HepG2 (cell line): ENCODE measurements at regions not wholly inside any gene's neighbourhood (a gene's known extent, or its start where the extent isn't known, plus 50 kb on each side); places are given as distances from the start of the nearest gene placed in this dataset.

ENCODE experiments used
- ATAC-seq: fragments of 200-7000 bp; cut with Tn5 transposase; 3 replicates; pipeline ENCODE4 v1.9.1; 2020; ENCODE audit warnings: mild to moderate bottlenecking, moderate library complexity
- BruUV-seq: library from RNA; stranded (reverse); fragments of 400-500 nt; replicated peaks from 2 replicates; lab custom pipeline; 2021; lab: Mats Ljungman, UMichigan
- CTCF ChIA-PET: fragments of 300-600 bp; formaldehyde crosslinking; extraction: SDS; loops from one replicate; lab custom pipeline; 2021; ENCODE audit warnings: low total read pairs, inconsistent platforms, low intra/inter-chr PET ratio; lab: Yijun Ruan, JAX
- POLR2A ChIA-PET: fragments of 350-600 bp; sonication (Branson Sonifier 250); formaldehyde crosslinking; loops from one replicate; lab custom pipeline; 2020; ENCODE audit warnings: antibody characterized with exemption, inconsistent platforms; lab: Yijun Ruan, JAX
- DNase-seq: peaks from one replicate; pipeline ENCODE4 v3.0.0-alpha.2; 2015; ENCODE audit warnings: low spot score
- FAIRE-seq: peaks from 3 replicates; lab custom pipeline; 2011; peaks lifted over from hg19 to GRCh38; lab: Jason Lieb, UNC
- H2AFZ ChIP-seq: one replicate; pipeline ENCODE4 v1.6.1; 2011; ENCODE audit warnings: low read length, inconsistent platforms
- H3K27ac ChIP-seq: fragments of 300-600 bp; 3 replicates; pipeline ENCODE4 v1.8.0; 2011; ENCODE audit warnings: mixed run types, mild to moderate bottlenecking, mixed read lengths, low read length, inconsistent platforms; ENCODE audit not compliant: insufficient read depth; ENCODE audit errors: extremely low read length
- H3K27me3 ChIP-seq, 2 experiments: fragments of 200-600 bp in 1 of 2; 2 replicates in 1 of 2; 3 replicates in 1 of 2; pipeline versions ENCODE4 v1.6.0 to v1.8.0; 2011; ENCODE audit warnings: low read length in 2 of 2, mild to moderate bottlenecking in 2 of 2, moderate library complexity in 2 of 2, inconsistent platforms in 1 of 2; ENCODE audit not compliant: insufficient read depth in 2 of 2, control insufficient read depth in 1 of 2
- H3K36me3 ChIP-seq, 2 experiments: fragments of 200-600 bp in 1 of 2; replicated peaks in 1 of 2; 2 replicates in 1 of 2; 3 replicates in 1 of 2; pipeline versions ENCODE4 v1.5.1 to v1.8.0; 2011; ENCODE audit warnings: low read length in 2 of 2, inconsistent platforms in 1 of 2; ENCODE audit not compliant: insufficient read depth in 2 of 2, control insufficient read depth in 1 of 2
- H3K4me1 ChIP-seq: 2 replicates; pipeline ENCODE4 v1.5.1; 2012; ENCODE audit warnings: low read length, inconsistent platforms; ENCODE audit not compliant: insufficient read depth
- H3K4me2 ChIP-seq: 2 replicates; pipeline ENCODE4 v1.6.0; 2011; ENCODE audit warnings: low read depth, low read length, inconsistent platforms
- H3K4me3 ChIP-seq, 3 experiments: fragments of 200-600 bp in 1 of 3; sonication (generic), shearing (Covaris generic) in 1 of 3; replicated peaks in 1 of 3; 2 replicates each; pipeline ENCODE4 v1.5.1; 2011 to 2016; ENCODE audit warnings: low read length in 3 of 3, inconsistent platforms in 2 of 3, low read depth in 2 of 3, mild to moderate bottlenecking in 2 of 3, control low read depth in 1 of 3, mixed read lengths in 1 of 3; ENCODE audit not compliant: insufficient read depth in 1 of 3
- H3K79me2 ChIP-seq: one replicate; pipeline ENCODE4 v1.6.1; 2011; ENCODE audit warnings: low read length, inconsistent platforms; ENCODE audit not compliant: insufficient read depth
- H3K9ac ChIP-seq: 2 replicates; pipeline ENCODE4 v1.6.0; 2011; ENCODE audit warnings: mild to moderate bottlenecking, low read depth, low read length, inconsistent platforms; ENCODE audit not compliant: insufficient read depth
- H3K9me3 ChIP-seq: 2 replicates; pipeline ENCODE4 v1.5.1; 2012; ENCODE audit warnings: mild to moderate bottlenecking, low read length
- H4K20me1 ChIP-seq: 2 replicates; pipeline ENCODE4 v1.6.0; 2011; ENCODE audit warnings: inconsistent platforms, mild to moderate bottlenecking, low read length, moderate library complexity; ENCODE audit not compliant: insufficient read depth
- ATF7 ChIP-seq, 2 experiments: fragments of 450-650 bp in 1 of 2; sonication (generic) in 1 of 2; formaldehyde crosslinking in 1 of 2; IDR thresholded peaks; 2 replicates each; pipeline versions ENCODE4 v1.4.0 to v1.6.1; 2016 to 2020; ENCODE audit warnings: antibody characterized with exemption in 1 of 2, mild to moderate bottlenecking in 1 of 2, missing genetic modification reagents in 1 of 2
- CREB1 ChIP-seq, 2 experiments: fragments of 450-650 bp in 1 of 2; IDR thresholded peaks; 2 replicates each; pipeline ENCODE4 v1.6.1; 2016 to 2017; ENCODE audit warnings: control low read depth in 1 of 2, mild to moderate bottlenecking in 1 of 2, missing compliant biosample characterization in 1 of 2, missing genetic modification characterization in 1 of 2
- MIER2 ChIP-seq: IDR thresholded peaks from 2 replicates; pipeline ENCODE4 v1.6.1; 2016; ENCODE audit warnings: missing biosample characterization, missing genetic modification reagents
- PAWR ChIP-seq: sonication (generic); formaldehyde crosslinking; IDR thresholded peaks from 2 replicates; pipeline ENCODE4 v1.4.0; 2020; ENCODE audit warnings: missing genetic modification reagents, mild to moderate bottlenecking, borderline replicate concordance
- ZBTB40 ChIP-seq, 2 experiments: fragments of 450-650 bp in 1 of 2; sonication (generic) in 1 of 2; formaldehyde crosslinking in 1 of 2; IDR thresholded peaks; 2 replicates each; pipeline versions ENCODE4 v1.6.1 to v1.8.0; 2016 to 2022; ENCODE audit warnings: antibody characterized with exemption in 1 of 2, mild to moderate bottlenecking in 1 of 2, missing genetic modification reagents in 1 of 2
- WGBS: methylation state at CpG from one replicate; pipeline ENCODE4 v1.1.6; 2017; ENCODE audit warnings: low lambda C conversion rate; 5-methylcytosine and 5-hydroxymethylcytosine counted together
- in situ Hi-C: cut with HindIII; loops from 2 replicates; pipeline ENCODE4 v1.10.0; 2017; ENCODE audit warnings: low pct_unique_long_range_greater_than_20kb; ENCODE audit not compliant: extremely low pct_ligation_motif_present
- intact Hi-C: fragments of 100-400 bp; cut with micrococcal nuclease; formaldehyde crosslinking; loops from one replicate; pipeline ENCODE4 v1.10.0; 2022; ENCODE audit not compliant: unreplicated experiment
- TF ChIP-seq, protein P1 (sequence below): sonication (generic); formaldehyde crosslinking; IDR thresholded peaks from 2 replicates; pipeline ENCODE4 v1.5.1; 2020; ENCODE audit warnings: missing genetic modification reagents, mild to moderate bottlenecking, borderline replicate concordance

DNA sequence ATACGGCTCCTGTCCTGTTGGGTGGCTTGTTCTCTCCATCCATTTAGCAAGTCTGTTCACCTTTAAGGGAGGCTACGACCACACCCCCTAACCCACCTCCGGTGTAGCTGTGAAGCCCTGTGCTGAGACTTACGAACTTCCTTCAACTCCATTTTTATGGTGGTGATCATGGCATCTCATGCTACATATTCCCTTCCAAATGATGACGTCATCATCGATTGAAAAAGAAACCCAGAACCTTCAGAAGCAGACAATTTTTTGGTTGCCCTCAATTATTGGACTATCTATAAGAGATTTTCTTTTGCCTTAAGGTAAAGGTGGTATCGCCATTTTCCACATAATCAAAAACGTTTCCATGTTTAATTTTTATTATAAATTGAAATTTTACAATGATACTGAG is 389.0 kb downstream of the CBLN4 start:
- Histone ChIP-seq H2AFZ (no peak overlapping the region), H3K4me3 (no peak overlapping the region), H3K79me2 (no peaks in the 10 kb centered on the region), H3K36me3 (no peaks in the 10 kb centered on the region), H3K9ac (no peak overlapping the region), H3K9me3 (peaks cover 96% of the 10 kb centered on the region), H3K4me2 (no peak overlapping the region), H3K4me1 (no peaks in the 10 kb centered on the region), H4K20me1 (no peaks in the 10 kb centered on the region), H3K27ac (no peak overlapping the region), H3K27me3 (no peaks in the 10 kb centered on the region)
- FAIRE-seq, result no peak
- WGBS, result 12% methylated on average over 8 of the region's 8 CpGs
- ChIA-PET CTCF (no interaction called here), POLR2A (no interaction called here)
- peak; percentile 100 for TF ChIP-seq ATF7 (IDR thresholded peaks at IDR 0.05)
- no peak for TF ChIP-seq ATF7 (CRISPR knock-in tag; IDR thresholded peaks at IDR 0.05)
- no peak for TF ChIP-seq MIER2 (CRISPR knock-in tag)
- TF ChIP-seq PAWR (CRISPR knock-in tag), result no peak
- peak; percentile 99 for TF ChIP-seq CREB1 (IDR thresholded peaks at IDR 0.05)
- TF ChIP-seq CREB1 (CRISPR knock-in tag; IDR thresholded peaks at IDR 0.05), result no peak
- in situ Hi-C loops, result no loop called here
- DNase-seq, result no peak
- intact Hi-C loops, result no loop called here
- BruUV-seq, result no TSS peak
- ATAC-seq, result no peak

GRCh38 chr20:55615818-55616217 is 389.5 kb downstream of the CBLN4 start:
- H3K27me3 ChIP-seq, result no peaks in the 10 kb centered on the region
- H3K36me3 ChIP-seq, result no peaks in the 10 kb centered on the region
- no peak overlapping the region for H3K9ac ChIP-seq
- intact Hi-C loops (no loop called here), in situ Hi-C loops (no loop called here)
- FAIRE-seq, result no peak
- no peak overlapping the region for H3K4me2 ChIP-seq
- no peak for DNase-seq
- no peak for ATAC-seq
- H3K9me3 ChIP-seq, result peaks cover 96% of the 10 kb centered on the region
- no TSS peak for BruUV-seq
- H2AFZ ChIP-seq, result no peak overlapping the region
- WGBS, result 26% methylated on average over 4 of the region's 4 CpGs
- no peaks in the 10 kb centered on the region for H3K4me1 ChIP-seq
- ChIA-PET CTCF (no interaction called here), POLR2A (no interaction called here)
- no peaks in the 10 kb centered on the region for H4K20me1 ChIP-seq
- no peak overlapping the region for H3K4me3 ChIP-seq
- H3K27ac ChIP-seq, result no peak overlapping the region
- H3K79me2 ChIP-seq, result no peaks in the 10 kb centered on the region
- TF ChIP-seq ZBTB40 (IDR thresholded peaks at IDR 0.05) (no peak), ZBTB40 (CRISPR knock-in tag; IDR thresholded peaks at IDR 0.05) (no peak)
- TF ChIP-seq, protein P1, sequence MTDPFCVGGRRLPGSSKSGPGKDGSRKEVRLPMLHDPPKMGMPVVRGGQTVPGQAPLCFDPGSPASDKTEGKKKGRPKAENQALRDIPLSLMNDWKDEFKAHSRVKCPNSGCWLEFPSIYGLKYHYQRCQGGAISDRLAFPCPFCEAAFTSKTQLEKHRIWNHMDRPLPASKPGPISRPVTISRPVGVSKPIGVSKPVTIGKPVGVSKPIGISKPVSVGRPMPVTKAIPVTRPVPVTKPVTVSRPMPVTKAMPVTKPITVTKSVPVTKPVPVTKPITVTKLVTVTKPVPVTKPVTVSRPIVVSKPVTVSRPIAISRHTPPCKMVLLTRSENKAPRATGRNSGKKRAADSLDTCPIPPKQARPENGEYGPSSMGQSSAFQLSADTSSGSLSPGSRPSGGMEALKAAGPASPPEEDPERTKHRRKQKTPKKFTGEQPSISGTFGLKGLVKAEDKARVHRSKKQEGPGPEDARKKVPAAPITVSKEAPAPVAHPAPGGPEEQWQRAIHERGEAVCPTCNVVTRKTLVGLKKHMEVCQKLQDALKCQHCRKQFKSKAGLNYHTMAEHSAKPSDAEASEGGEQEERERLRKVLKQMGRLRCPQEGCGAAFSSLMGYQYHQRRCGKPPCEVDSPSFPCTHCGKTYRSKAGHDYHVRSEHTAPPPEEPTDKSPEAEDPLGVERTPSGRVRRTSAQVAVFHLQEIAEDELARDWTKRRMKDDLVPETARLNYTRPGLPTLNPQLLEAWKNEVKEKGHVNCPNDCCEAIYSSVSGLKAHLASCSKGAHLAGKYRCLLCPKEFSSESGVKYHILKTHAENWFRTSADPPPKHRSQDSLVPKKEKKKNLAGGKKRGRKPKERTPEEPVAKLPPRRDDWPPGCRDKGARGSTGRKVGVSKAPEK (CRISPR knock-in tag), result no peak
